ENCODE measurements at regions not wholly inside any gene's neighbourhood (a gene's known extent, or its start where the extent isn't known, plus 50 kb on each side); places are given as distances from the start of the nearest gene placed in this dataset.

DNA sequence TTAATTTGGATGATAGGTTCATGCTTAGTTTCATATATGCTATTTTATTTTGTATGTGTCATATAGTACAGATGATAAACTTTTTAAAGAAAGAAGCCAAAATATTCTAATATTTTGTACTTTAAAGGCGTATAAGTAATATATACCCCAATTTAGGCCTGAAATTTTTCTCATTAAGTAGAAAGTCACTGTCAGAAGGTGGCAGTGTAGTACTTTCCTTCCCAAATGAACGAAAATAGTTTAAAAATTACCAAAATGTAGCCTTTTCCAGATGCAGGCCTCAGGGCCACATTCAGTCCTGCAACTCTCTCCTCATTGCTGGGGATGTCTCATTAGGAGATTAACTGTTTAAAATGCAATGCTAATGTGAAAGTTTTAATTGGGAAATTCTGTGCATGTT is 1263.6 kb downstream of the C4orf33 start:
- peak; percentile 68 for TF ChIP-seq CTCF (conservative IDR thresholded peaks at IDR 0.05; ENCODE audit: low read depth, low read length)
- TF ChIP-seq EZH2 (IDR thresholded peaks at IDR 0.05; ENCODE audit: borderline replicate concordance, low read depth, low read length, poor library complexity, severe bottlenecking) = no peak
- ChIA-PET CTCF (interaction anchor here (1.1 kb wide), 1 partner anchor 943 kb away, joined by 3 read pairs; no protein-coding TSS in a partner anchor), POLR2A (ENCODE audit: low non-redundant PET) (no interaction called here)
- Histone ChIP-seq H3K4me3 (ENCODE audit: low read depth, low read length, poor library complexity, severe bottlenecking) (no peak overlapping the region), H3K4me1 (ENCODE audit: insufficient read depth, low read length, poor library complexity, severe bottlenecking) (peaks cover 15% of the 10 kb centered on the region), H3K9me3 (ENCODE audit: low read depth, low read length, poor library complexity, severe bottlenecking) (no peaks in the 10 kb centered on the region), H3K27me3 (replicated peaks; ENCODE audit: insufficient read depth, low read depth, low read length, poor library complexity) (no peaks in the 10 kb centered on the region), H3K27ac (ENCODE audit: low read depth, low read length, poor library complexity, severe bottlenecking) (no peak overlapping the region), H3K36me3 (ENCODE audit: insufficient read depth, low read length, poor library complexity, severe bottlenecking) (no peaks in the 10 kb centered on the region)
- BruUV-seq (replicated peaks) = no TSS peak
- intact Hi-C loops (cut with micrococcal nuclease; ENCODE audit: unreplicated experiment) = loop anchor here (2.0 to 10.0 kb wide), 4 partner anchors 175 to 725 kb away; no protein-coding TSS in a partner anchor
- DNase-seq (ENCODE audit: low spot score) = peak; percentile 76

DNA sequence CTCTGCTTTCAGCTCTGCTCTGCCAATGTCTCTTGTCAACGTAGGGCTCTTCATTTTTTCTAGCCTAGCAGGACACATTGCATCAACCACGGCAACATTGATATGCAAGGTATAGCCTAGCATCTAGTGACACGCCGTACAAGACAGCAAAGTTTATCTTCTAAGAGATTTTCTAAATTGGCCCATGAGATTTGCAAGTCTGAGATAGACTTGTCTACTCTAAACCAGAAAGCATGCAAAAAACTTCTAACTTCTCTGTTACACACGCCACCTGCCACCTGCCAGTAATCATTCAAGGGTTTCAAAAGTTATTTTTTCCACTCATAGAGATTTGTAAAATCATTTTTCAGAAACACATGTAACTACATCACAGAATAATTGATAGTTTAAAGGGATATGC is 1265.7 kb downstream of the C4orf33 start:
- ChIA-PET POLR2A (ENCODE audit: low non-redundant PET) (no interaction called here), CTCF (no interaction called here)
- peaks cover 15% of the 10 kb centered on the region for H3K4me1 ChIP-seq (ENCODE audit: insufficient read depth, low read length, poor library complexity, severe bottlenecking)
- TF ChIP-seq EZH2 (IDR thresholded peaks at IDR 0.05; ENCODE audit: borderline replicate concordance, low read depth, low read length, poor library complexity, severe bottlenecking) (no peak), CTCF (conservative IDR thresholded peaks at IDR 0.05; ENCODE audit: low read depth, low read length) (no peak)
- DNase-seq (ENCODE audit: low spot score) = no peak
- H3K4me3 ChIP-seq (ENCODE audit: low read depth, low read length, poor library complexity, severe bottlenecking) = no peak overlapping the region
- no peak overlapping the region for H3K27ac ChIP-seq (ENCODE audit: low read depth, low read length, poor library complexity, severe bottlenecking)
- no peaks in the 10 kb centered on the region for H3K9me3 ChIP-seq (ENCODE audit: low read depth, low read length, poor library complexity, severe bottlenecking)
- H3K36me3 ChIP-seq (ENCODE audit: insufficient read depth, low read length, poor library complexity, severe bottlenecking) = no peaks in the 10 kb centered on the region
- BruUV-seq (replicated peaks) = no TSS peak
- no peaks in the 10 kb centered on the region for H3K27me3 ChIP-seq (replicated peaks; ENCODE audit: insufficient read depth, low read depth, low read length, poor library complexity)
- intact Hi-C loops (cut with micrococcal nuclease; ENCODE audit: unreplicated experiment) = no loop called here

- no TSS peak for BruUV-seq (replicated peaks)
- intact Hi-C loops (cut with micrococcal nuclease; ENCODE audit: unreplicated experiment) = no loop called here
- Histone ChIP-seq H3K27me3 (replicated peaks; ENCODE audit: insufficient read depth, low read depth, low read length, poor library complexity) (no peaks in the 10 kb centered on the region), H3K4me3 (ENCODE audit: low read depth, low read length, poor library complexity, severe bottlenecking) (no peak overlapping the region), H3K36me3 (ENCODE audit: insufficient read depth, low read length, poor library complexity, severe bottlenecking) (no peaks in the 10 kb centered on the region), H3K27ac (ENCODE audit: low read depth, low read length, poor library complexity, severe bottlenecking) (no peak overlapping the region), H3K4me1 (ENCODE audit: insufficient read depth, low read length, poor library complexity, severe bottlenecking) (no peaks in the 10 kb centered on the region), H3K9me3 (ENCODE audit: low read depth, low read length, poor library complexity, severe bottlenecking) (no peaks in the 10 kb centered on the region)
- TF ChIP-seq EZH2 (IDR thresholded peaks at IDR 0.05; ENCODE audit: borderline replicate concordance, low read depth, low read length, poor library complexity, severe bottlenecking) (no peak), CTCF (conservative IDR thresholded peaks at IDR 0.05; ENCODE audit: low read depth, low read length) (no peak)
- ChIA-PET CTCF (no interaction called here), POLR2A (ENCODE audit: low non-redundant PET) (no interaction called here)
- no peak for DNase-seq (ENCODE audit: low spot score)
These were observed 1272.7 kb downstream of the C4orf33 start for GRCh38 chr4:130368668-130369067.

All from A673 (cell line).